Hepatocyte (in vitro differentiated cells): ENCODE measurements at regions not wholly inside any gene's neighbourhood (a gene's known extent, or its start where the extent isn't known, plus 50 kb on each side); places are given as distances from the start of the nearest gene placed in this dataset.

Experiments used
- DNase-seq: peaks from one replicate; pipeline ENCODE4 v3.0.0-alpha.2; 2016; ENCODE audit warnings: low spot score
- H2AFZ ChIP-seq: fragments of 200-600 bp; sonication (generic); 2 replicates; pipeline ENCODE4 v1.6.0; 2016; ENCODE audit warnings: antibody characterized with exemption, mild to moderate bottlenecking
- H3K27ac ChIP-seq: fragments of 200-600 bp; sonication (generic); 2 replicates; pipeline ENCODE4 v1.5.1; 2016; ENCODE audit warnings: mild to moderate bottlenecking
- H3K27me3 ChIP-seq: fragments of 200-600 bp; sonication (generic); 2 replicates; pipeline ENCODE4 v1.6.1; 2016
- H3K36me3 ChIP-seq: fragments of 200-600 bp; sonication (generic); replicated peaks from 2 replicates; pipeline ENCODE4 v1.5.1; 2016; ENCODE audit warnings: low read depth; ENCODE audit not compliant: insufficient read depth
- H3K4me1 ChIP-seq: fragments of 200-600 bp; sonication (generic); 2 replicates; pipeline ENCODE4 v1.5.1; 2016; ENCODE audit warnings: mild to moderate bottlenecking, moderate library complexity; ENCODE audit not compliant: insufficient read depth
- H3K4me2 ChIP-seq: fragments of 200-600 bp; sonication (generic); 2 replicates; pipeline ENCODE4 v1.6.0; 2016
- H3K4me3 ChIP-seq: fragments of 200-600 bp; sonication (generic); 2 replicates; pipeline ENCODE4 v1.5.1; 2016; ENCODE audit warnings: mild to moderate bottlenecking
- H3K79me2 ChIP-seq: fragments of 200-600 bp; sonication (generic); 2 replicates; pipeline ENCODE4 v1.6.0; 2017; ENCODE audit warnings: mild to moderate bottlenecking
- H3K9me2 ChIP-seq: fragments of 200-600 bp; sonication (generic); replicated peaks from 2 replicates; pipeline ENCODE4 v1.6.0; 2017; ENCODE audit warnings: mild to moderate bottlenecking; ENCODE audit not compliant: insufficient read depth
- H3K9me3 ChIP-seq: fragments of 200-600 bp; sonication (generic); 2 replicates; pipeline ENCODE4 v1.5.1; 2016; ENCODE audit warnings: low read depth, mild to moderate bottlenecking
- H4K20me1 ChIP-seq: fragments of 200-600 bp; sonication (generic); 2 replicates; pipeline ENCODE4 v1.6.0; 2016; ENCODE audit warnings: mild to moderate bottlenecking; ENCODE audit not compliant: insufficient read depth, poor library complexity, severe bottlenecking
- EZH2 ChIP-seq: fragments of 200-600 bp; sonication (generic); IDR thresholded peaks from 2 replicates; pipeline ENCODE4 v1.6.1; 2016; ENCODE audit warnings: antibody characterized with exemption, mild to moderate bottlenecking, borderline replicate concordance
- EZH2phosphoT487 ChIP-seq: fragments of 200-600 bp; sonication (generic); IDR thresholded peaks from one replicate; pipeline ENCODE4 v1.6.1; 2018; ENCODE audit warnings: antibody characterized with exemption, mild to moderate bottlenecking, low read depth, moderate library complexity; ENCODE audit not compliant: unreplicated experiment, severe bottlenecking
- WGBS: methylation state at CpG from one replicate; pipeline ENCODE4 v1.1.6; 2016; ENCODE audit warnings: low lambda C conversion rate; ENCODE audit errors: missing lambda C conversion rate; 5-methylcytosine and 5-hydroxymethylcytosine counted together
- TF ChIP-seq, protein P1 (sequence below): fragments of 200-600 bp; sonication (generic); IDR thresholded peaks from 2 replicates; pipeline ENCODE4 v1.5.1; 2016; ENCODE audit warnings: antibody characterized with exemption, mild to moderate bottlenecking; ENCODE audit not compliant: poor library complexity

- no peaks in the 10 kb centered on the region for H3K79me2 ChIP-seq
- TF ChIP-seq EZH2phosphoT487, result no peak
- no peak for TF ChIP-seq EZH2
- TF ChIP-seq, protein P1, sequence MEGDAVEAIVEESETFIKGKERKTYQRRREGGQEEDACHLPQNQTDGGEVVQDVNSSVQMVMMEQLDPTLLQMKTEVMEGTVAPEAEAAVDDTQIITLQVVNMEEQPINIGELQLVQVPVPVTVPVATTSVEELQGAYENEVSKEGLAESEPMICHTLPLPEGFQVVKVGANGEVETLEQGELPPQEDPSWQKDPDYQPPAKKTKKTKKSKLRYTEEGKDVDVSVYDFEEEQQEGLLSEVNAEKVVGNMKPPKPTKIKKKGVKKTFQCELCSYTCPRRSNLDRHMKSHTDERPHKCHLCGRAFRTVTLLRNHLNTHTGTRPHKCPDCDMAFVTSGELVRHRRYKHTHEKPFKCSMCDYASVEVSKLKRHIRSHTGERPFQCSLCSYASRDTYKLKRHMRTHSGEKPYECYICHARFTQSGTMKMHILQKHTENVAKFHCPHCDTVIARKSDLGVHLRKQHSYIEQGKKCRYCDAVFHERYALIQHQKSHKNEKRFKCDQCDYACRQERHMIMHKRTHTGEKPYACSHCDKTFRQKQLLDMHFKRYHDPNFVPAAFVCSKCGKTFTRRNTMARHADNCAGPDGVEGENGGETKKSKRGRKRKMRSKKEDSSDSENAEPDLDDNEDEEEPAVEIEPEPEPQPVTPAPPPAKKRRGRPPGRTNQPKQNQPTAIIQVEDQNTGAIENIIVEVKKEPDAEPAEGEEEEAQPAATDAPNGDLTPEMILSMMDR, result no peak
- peaks cover 12% of the 10 kb centered on the region for H3K4me1 ChIP-seq
- H3K9me3 ChIP-seq, result no peaks in the 10 kb centered on the region
- no peaks in the 10 kb centered on the region for H4K20me1 ChIP-seq
- no peak overlapping the region for H2AFZ ChIP-seq
- no peak overlapping the region for H3K4me2 ChIP-seq
- no peak overlapping the region for H3K27ac ChIP-seq
- DNase-seq, result no peak
- no peak overlapping the region for H3K4me3 ChIP-seq
- no peaks in the 10 kb centered on the region for H3K9me2 ChIP-seq
- no peaks in the 10 kb centered on the region for H3K27me3 ChIP-seq
- no peaks in the 10 kb centered on the region for H3K36me3 ChIP-seq
Measured at GRCh38 chr2:34251578-34251977, 652.5 kb upstream of the FAM98A start.

- Histone ChIP-seq H3K9me2 (no peaks in the 10 kb centered on the region), H3K9me3 (no peaks in the 10 kb centered on the region), H3K79me2 (no peaks in the 10 kb centered on the region), H3K27ac (no peak overlapping the region), H3K4me1 (peaks cover 18% of the 10 kb centered on the region), H3K27me3 (no peaks in the 10 kb centered on the region), H3K4me2 (no peak overlapping the region), H2AFZ (no peak overlapping the region), H3K36me3 (no peaks in the 10 kb centered on the region), H3K4me3 (no peak overlapping the region), H4K20me1 (no peaks in the 10 kb centered on the region)
- TF ChIP-seq EZH2phosphoT487 (no peak), EZH2 (no peak)
- TF ChIP-seq, protein P1, result no peak
- WGBS, result 95% methylated on average over 3 of the region's 3 CpGs
- no peak for DNase-seq
Measured at GRCh38 chr2:34244195-34244594, 645.1 kb upstream of the FAM98A start.

DNA sequence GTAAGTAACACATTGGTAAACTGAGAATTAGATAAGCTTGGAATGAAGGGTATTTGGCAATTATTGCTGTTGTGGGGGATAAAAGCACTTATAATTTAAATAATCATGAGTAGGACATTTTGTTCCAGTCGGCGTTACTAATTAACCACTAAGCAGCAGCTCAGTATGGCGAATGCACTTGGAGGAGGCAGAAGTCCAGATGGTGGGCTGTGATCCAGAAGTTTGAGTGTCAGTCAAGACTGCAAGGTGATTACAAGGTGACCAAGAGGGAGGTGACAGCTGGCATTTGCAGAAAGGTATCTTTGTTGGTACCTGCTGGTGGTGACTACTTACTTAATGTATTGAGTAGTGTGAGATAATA is 643.6 kb upstream of the FAM98A start:
- H3K27ac ChIP-seq, result peak overlapping the region; percentile 68
- no peak overlapping the region for H3K4me3 ChIP-seq
- peaks cover 18% of the 10 kb centered on the region for H3K4me1 ChIP-seq
- no peak overlapping the region for H2AFZ ChIP-seq
- H3K36me3 ChIP-seq, result no peaks in the 10 kb centered on the region
- DNase-seq, result peak; percentile 51
- no peaks in the 10 kb centered on the region for H3K9me2 ChIP-seq
- TF ChIP-seq EZH2phosphoT487, result no peak
- TF ChIP-seq, protein P1, result no peak
- no peak for TF ChIP-seq EZH2
- H4K20me1 ChIP-seq, result no peaks in the 10 kb centered on the region
- no peaks in the 10 kb centered on the region for H3K27me3 ChIP-seq
- no peaks in the 10 kb centered on the region for H3K9me3 ChIP-seq
- peak overlapping the region; percentile 30 for H3K4me2 ChIP-seq
- WGBS, result 52% methylated on average over 3 of the region's 3 CpGs
- no peaks in the 10 kb centered on the region for H3K79me2 ChIP-seq
